ENCODE measurements at regions not wholly inside any gene's neighbourhood (a gene's known extent, or its start where the extent isn't known, plus 50 kb on each side); places are given as distances from the start of the nearest gene placed in this dataset.

DNA sequence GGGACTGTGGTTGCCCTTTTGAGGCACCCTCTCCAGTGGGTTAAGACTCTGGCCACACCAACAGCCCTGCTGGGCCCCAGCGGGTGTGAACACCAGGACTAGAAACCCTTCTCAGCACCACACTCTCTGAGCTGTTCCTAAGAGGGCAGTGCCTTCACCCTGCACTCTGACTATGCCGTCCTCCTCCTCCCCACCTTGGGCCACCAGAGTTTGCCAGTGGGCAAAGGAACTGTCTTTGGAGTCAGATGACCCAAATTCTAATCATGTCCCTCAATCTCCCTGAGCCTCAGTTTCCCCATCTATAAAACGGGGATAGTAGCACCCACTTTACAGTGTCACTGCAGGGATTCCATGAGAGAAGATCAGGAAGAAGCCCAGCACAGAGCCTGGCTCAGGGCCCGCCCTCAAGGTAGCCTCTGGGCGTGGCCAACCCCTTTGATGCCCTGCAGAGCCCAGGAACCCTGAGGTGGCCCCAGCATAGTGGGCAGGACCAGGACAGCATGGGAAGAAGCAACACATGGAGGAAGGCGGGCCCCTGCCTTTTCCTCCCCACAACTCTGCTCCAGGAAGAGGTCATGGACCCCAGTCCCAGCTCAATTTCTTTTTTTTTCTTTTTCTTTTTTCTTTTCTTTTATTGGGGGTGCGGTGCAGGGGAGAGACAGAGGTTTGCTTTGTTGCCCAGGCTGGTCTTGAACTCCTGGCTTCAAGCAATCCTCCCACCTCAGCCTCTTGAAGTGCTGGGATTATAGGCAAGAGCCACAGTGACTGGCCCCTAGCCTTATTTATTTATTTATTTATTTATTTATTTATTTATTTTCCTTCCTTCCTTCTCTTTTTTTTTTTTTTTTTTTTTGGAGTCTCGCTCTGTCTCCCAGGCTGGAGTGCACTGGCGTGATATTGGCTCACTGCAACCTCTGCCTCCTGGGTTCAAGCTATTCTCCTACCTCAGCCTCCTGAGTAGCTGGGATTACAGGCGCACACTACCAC lies 115.7 kb upstream of the LINGO1 start:
- H3K27ac ChIP-seq: peak overlapping the region in 1 of 2 donors; percentile 12
- 36 to 95% (median 87%) methylated on average over 1 to 9 of the region's 10 CpGs for WGBS, 10 experiments
- in situ Hi-C loops (cut with MboI; ENCODE audit: low pct_unique_long_range_greater_than_20kb in 2 of 9, low sequenced_read_pairs in 9 of 9, unreplicated experiment in 9 of 9): no loop called here
- H3K4me1 ChIP-seq (replicated peaks in 1 of 2): peaks cover 15 to 16% of the 10 kb centered on the region in 2 donors
- no peak overlapping the region for H3K4me3 ChIP-seq
- peak in 1 of 8 experiments; percentile 29 for ATAC-seq (replicated peaks in 6 of 8)

DNA sequence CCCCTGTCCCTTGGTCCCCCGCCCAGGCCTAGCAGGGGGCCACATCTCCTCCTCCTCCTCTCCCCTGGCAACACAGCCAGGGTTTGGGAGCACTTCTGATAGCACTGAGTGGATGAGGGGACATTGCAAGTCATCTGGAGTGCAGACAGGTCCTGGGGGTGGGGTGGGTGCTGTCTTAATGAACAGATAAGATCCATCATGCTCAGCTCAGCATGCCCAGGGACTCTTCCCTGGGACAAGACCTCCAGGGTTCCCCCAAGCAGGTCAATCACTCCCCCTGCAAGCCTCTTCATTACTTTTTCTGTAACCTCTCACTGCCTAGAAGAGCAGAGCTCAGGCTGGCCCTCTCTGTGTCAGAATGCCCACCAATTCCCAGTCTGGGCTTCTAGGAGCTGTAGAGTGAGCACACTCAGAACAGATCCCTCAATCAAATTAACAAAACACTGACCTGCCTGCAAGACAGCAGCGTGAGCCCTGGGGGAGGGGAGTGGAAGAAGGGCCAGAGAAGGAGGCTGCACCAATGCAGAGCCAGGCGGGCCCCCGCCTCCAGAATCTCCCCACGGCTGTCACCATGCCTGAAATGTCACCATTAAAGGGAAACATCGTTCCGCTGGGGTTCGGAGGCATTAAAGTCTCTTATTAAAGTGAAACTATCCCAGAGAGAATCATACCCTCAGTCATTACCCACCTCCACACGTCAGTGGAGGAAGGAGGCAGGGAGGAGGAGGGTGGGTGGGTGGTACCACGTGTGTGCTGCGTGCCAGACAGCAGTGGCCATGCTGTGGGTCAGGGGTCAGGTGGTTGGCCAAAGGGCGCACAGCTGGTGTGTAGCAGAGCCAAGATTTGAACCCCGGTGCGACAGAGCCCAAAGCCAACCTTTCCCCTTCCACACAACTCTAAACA lies 114.7 kb upstream of the LINGO1 start:
- in situ Hi-C loops (cut with MboI; ENCODE audit: low pct_unique_long_range_greater_than_20kb in 2 of 9, low sequenced_read_pairs in 9 of 9, unreplicated experiment in 9 of 9): no loop called here
- Histone ChIP-seq H3K4me1 (replicated peaks in 1 of 2) (peaks cover 15 to 16% of the 10 kb centered on the region in 2 donors), H3K4me3 (no peak overlapping the region), H3K27ac (peak overlapping the region; percentile 12 to 55)
- ATAC-seq (replicated peaks in 6 of 8): peak in 6 of 8 experiments; percentile 19 to 87 (median 86)
- WGBS, 10 experiments: 0% methylated on average over 1 of the region's 14 CpGs; no CpG with 5 or more reads in 9 of the 10 experiments

DNA sequence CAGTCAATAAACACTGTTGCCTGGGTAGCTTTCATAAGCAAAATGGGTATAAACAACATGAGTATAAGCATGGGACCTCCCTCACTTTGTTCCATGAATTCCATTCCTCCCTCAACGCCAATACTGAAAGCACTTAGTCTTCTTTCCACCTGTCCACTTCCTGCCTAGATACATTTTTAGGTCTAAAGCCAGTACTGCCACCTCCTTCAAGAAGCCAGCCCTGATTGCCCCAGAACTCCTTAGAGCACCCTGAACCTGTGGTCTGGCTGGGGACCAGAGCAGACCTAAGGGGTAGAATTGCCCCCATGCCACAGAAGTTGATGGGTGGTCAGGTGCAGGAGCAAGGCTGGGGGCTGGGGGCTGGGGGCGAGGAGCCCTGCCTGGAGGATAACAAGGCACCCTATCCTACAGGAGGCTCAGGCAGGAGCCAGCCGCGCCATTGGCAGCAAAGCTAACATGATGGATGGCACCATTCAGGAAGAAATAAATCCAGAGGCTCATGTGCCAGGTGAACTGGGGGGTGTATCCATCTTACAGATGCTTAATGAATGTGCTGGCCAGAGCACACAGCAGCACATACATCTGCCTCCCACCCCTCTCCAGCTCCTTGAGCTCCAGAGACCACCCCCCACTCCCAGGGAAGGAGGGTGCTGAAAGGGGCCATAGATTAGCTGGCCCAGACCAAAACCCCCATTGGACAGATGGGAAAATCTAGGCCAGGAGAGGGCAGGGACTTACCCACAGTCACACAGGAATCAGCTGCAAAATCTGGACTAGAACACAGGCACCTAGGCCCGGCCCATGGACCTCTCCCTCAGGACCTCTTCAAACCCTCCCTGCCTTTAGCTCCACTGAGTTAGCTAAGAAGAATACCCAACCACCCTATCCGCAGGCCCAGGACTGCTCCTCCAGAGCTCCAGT lies 113.8 kb upstream of the LINGO1 start:
- ATAC-seq (replicated peaks in 6 of 8): no peak
- peak overlapping the region; percentile 12 to 55 for H3K27ac ChIP-seq
- H3K4me3 ChIP-seq: no peak overlapping the region
- WGBS, 10 experiments: 40 to 100% (median 78%) methylated on average over 1 to 4 of the region's 6 CpGs; no CpG with 5 or more reads in 4 of the 10 experiments
- H3K4me1 ChIP-seq (replicated peaks in 1 of 2): peaks cover 15 to 16% of the 10 kb centered on the region in 2 donors
- in situ Hi-C loops (cut with MboI; ENCODE audit: low pct_unique_long_range_greater_than_20kb in 2 of 9, low sequenced_read_pairs in 9 of 9, unreplicated experiment in 9 of 9): no loop called here

DNA sequence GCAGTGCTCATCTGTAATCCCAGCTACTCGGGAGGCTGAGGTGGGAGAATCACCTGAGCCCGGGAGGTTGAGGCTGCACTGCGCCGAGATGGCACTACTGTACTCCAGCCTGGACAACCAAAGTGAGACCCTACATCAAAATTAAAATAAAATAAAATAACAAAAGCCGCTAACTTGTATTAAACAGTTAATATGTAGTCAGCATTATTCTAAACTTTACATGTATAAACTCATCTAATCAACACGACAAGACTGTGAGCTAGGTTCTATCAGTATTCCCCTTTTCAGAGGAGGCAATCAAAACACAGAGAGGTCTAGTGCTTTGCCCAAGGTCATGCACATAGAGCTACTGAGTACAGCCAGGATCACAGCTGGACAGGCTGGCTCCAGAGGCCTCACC lies 111.7 kb upstream of the LINGO1 start:
- no peak overlapping the region for H3K4me3 ChIP-seq
- in situ Hi-C loops (cut with MboI; ENCODE audit: low pct_unique_long_range_greater_than_20kb in 2 of 9, low sequenced_read_pairs in 9 of 9, unreplicated experiment in 9 of 9): no loop called here
- ATAC-seq (replicated peaks in 6 of 8): no peak
- no peak overlapping the region for H3K27ac ChIP-seq
- 45 to 100% (median 81%) methylated on average over 1 to 5 of the region's 6 CpGs; no CpG with 5 or more reads in 3 of the 10 experiments for WGBS, 10 experiments
- H3K4me1 ChIP-seq (replicated peaks in 1 of 2): peaks cover 18 to 21% of the 10 kb centered on the region in 2 donors

DNA sequence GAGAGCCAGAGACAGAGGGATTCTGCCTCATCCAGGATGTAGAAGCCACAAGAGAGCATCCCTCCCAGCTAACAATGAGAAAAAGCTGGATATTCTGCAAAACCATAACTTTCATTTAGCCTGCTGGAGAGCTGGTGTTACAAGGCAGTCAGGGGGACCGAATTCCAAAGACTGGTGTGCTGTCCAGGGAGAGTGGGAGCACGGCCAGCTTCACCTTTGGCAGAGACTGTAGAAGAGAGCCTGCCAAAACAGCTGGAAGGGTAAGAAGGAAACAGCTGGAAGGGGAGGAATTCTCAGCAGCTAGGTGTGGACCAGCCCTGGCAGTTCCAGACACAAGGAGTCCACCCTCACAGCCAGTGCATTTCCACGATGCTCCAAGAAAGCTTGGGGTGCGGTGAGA lies 109.9 kb upstream of the LINGO1 start:
- H3K4me3 ChIP-seq: no peak overlapping the region
- H3K27ac ChIP-seq: no peak overlapping the region
- 0 to 92% (median 74%) methylated on average over 1 to 4 of the region's 4 CpGs; no CpG with 5 or more reads in 4 of the 10 experiments for WGBS, 10 experiments
- no peak for ATAC-seq (replicated peaks in 6 of 8)
- H3K4me1 ChIP-seq (replicated peaks in 1 of 2): peaks cover 21 to 28% of the 10 kb centered on the region in 2 donors
- in situ Hi-C loops (cut with MboI; ENCODE audit: low pct_unique_long_range_greater_than_20kb in 2 of 9, low sequenced_read_pairs in 9 of 9, unreplicated experiment in 9 of 9): no loop called here

DNA sequence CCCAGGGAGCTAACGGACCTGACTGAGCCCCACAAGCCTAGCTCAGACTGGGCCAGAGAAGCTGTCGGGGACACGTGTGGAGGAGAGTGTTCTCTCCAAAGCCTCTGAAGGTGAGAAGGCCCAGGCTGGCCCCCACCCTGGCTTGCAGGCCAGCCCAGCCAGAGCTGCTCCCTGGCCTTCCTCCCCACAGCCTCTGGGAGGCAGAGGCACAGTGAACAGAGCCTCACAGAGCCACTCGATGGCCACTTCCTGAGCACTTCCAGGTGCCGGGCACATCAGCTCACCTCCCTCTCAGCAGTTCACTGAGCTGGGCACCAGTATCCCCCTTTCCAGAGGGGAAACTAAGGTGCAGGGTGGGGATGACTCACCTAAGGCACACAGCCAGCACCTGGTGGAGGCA lies 109.4 kb upstream of the LINGO1 start:
- no CpG with 5 or more reads among the region's 5 CpGs for WGBS, 10 experiments
- no peak for ATAC-seq (replicated peaks in 6 of 8)
- in situ Hi-C loops (cut with MboI; ENCODE audit: low pct_unique_long_range_greater_than_20kb in 2 of 9, low sequenced_read_pairs in 9 of 9, unreplicated experiment in 9 of 9): no loop called here
- Histone ChIP-seq H3K27ac (no peak overlapping the region), H3K4me1 (replicated peaks in 1 of 2) (peaks cover 16 to 24% of the 10 kb centered on the region in 2 donors), H3K4me3 (no peak overlapping the region)

DNA sequence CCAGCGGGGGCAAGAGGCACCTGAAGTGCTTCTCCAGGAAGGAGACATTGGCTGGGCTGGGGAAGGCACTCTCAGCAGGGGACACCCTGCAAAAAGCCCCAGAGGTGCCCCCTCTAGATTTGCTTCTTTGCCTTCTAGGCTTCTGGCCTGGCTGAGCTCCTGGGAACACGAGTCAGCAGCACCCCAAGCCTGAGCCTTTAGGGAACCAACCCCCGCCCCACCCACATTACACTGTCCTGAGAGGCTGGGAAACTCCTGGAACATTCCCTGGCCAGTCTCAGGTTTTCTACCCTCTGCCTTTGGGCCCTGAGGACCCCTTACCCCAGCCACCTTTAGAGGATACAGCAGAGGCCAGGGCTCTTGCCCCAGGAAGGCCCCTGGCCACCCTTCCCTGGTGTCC lies 108.4 kb upstream of the LINGO1 start:
- Histone ChIP-seq H3K4me3 (no peak overlapping the region), H3K4me1 (replicated peaks in 1 of 2) (peaks cover 13 to 16% of the 10 kb centered on the region in 2 donors), H3K27ac (no peak overlapping the region)
- WGBS, 10 experiments: 20% methylated on average over 2 of the region's 3 CpGs; no CpG with 5 or more reads in 9 of the 10 experiments
- ATAC-seq (replicated peaks in 6 of 8): no peak
- in situ Hi-C loops (cut with MboI; ENCODE audit: low pct_unique_long_range_greater_than_20kb in 2 of 9, low sequenced_read_pairs in 9 of 9, unreplicated experiment in 9 of 9): no loop called here

DNA sequence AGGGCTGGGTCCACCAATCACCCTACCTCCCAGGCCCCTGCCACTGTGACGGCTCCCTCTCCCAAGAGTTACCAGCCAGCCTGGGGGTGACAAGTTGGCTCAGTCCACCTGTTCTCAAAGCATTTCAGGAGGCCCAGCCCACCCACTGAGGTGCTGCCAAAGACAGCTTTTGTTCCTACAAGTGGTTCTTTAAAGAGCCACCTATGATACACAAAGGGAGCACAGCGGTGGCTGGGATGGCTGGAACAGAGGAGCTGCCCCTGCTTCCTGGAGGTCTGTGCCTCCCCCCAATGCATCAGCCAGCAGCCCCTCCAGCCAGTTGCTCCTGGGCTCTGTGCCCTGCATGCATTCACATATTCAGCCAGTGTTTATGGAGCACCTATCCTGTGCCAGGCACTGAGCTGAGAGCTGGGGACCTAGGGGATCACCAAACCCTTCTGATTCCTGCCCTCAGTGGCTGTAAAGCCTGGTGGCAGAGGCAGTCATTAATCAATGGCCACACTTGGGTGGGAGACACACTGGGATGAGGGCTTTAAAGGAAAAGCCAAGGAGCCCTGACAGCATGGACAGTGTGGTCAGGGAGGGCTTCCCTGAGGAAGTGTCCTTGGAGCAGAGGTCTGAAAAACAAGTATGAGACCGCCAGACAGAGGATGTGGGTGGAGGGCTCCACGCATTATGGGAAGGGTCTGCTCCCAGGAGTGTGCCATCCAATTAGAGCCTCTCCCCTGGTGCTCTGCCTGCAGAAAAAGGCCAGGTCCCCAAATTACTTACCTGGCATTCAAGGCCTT lies 107.1 kb upstream of the LINGO1 start:
- in situ Hi-C loops (cut with MboI; ENCODE audit: low pct_unique_long_range_greater_than_20kb in 2 of 9, low sequenced_read_pairs in 9 of 9, unreplicated experiment in 9 of 9): no loop called here
- WGBS, 10 experiments: 0 to 100% (median 48%) methylated on average over 1 to 2 of the region's 4 CpGs; no CpG with 5 or more reads in 6 of the 10 experiments
- no peak for ATAC-seq (replicated peaks in 6 of 8)
- H3K4me3 ChIP-seq: no peak overlapping the region
- H3K27ac ChIP-seq: no peak overlapping the region
- peaks cover 13 to 16% of the 10 kb centered on the region in 2 donors for H3K4me1 ChIP-seq (replicated peaks in 1 of 2)

DNA sequence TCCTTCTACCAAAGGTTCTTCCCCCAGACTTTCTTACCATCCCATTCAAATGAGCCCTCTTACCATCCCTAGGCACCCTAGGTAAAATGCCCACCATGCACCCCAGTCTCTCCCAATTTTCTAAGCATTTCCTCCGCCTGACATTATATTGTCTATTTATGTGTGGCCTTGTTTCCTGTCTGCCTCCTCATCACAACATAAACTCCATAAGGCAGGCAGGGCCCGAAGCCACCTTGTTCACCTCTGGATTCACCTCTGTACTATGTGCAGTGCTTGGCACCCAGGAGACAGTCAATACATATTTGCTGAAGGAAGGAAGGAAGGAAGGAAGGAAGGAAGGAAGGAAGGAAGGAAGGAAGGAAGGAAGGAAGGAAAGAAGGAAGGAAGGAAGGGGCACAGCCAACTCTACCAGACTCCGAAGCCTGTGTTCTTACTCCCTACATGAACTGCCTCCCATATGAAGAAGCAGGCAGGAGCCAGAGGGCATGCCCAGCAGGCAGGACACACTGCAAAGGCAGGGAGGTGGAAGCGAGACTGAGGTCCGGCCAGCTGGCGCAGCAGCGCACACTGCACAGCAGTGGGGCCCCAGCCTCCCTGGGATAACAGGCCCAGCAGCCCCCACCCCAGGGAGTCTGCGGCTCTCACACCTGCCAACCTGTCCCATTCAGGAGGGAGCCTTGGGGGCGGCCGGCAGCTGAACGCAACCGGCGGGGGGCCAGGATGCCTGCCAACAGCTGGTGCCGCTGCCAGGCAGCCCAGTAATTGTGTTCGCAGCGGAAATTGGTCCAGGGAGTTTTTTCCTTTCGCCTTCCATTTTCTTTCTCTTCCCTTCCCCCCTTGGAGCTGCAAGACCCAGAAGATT lies 106.0 kb upstream of the LINGO1 start:
- in situ Hi-C loops (cut with MboI; ENCODE audit: low pct_unique_long_range_greater_than_20kb in 2 of 9, low sequenced_read_pairs in 9 of 9, unreplicated experiment in 9 of 9): no loop called here
- Histone ChIP-seq H3K4me3 (no peak overlapping the region), H3K27ac (no peak overlapping the region), H3K4me1 (replicated peaks in 1 of 2) (peaks cover 13 to 16% of the 10 kb centered on the region in 2 donors)
- ATAC-seq (replicated peaks in 6 of 8): peak in 6 of 8 experiments; percentile 57 to 87 (median 72)
- 22 to 70% (median 57%) methylated on average over 1 to 7 of the region's 17 CpGs; no CpG with 5 or more reads in 5 of the 10 experiments for WGBS, 10 experiments

DNA sequence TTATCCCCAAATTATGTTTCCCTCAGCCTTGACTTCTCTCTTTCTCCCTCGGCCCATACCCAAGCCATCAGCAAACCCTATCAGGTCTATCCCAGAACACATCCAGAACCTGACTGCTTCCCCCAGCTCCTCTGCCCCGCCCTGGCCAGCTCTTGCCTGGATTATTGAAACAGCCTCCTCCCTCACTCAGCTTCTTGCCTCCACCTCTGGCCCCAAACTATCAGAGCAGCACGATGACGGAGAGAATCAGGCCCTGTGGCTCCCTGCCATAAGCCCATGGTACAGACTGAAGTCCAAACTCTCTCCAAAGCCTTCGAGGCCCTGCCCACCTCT lies 105.3 kb upstream of the LINGO1 start:
- peaks cover 13 to 16% of the 10 kb centered on the region in 2 donors for H3K4me1 ChIP-seq (replicated peaks in 1 of 2)
- no peak overlapping the region for H3K27ac ChIP-seq
- WGBS, 10 experiments: 33 to 90% (median 73%) methylated on average over 1 to 4 of the region's 5 CpGs; no CpG with 5 or more reads in 3 of the 10 experiments
- in situ Hi-C loops (cut with MboI; ENCODE audit: low pct_unique_long_range_greater_than_20kb in 2 of 9, low sequenced_read_pairs in 9 of 9, unreplicated experiment in 9 of 9): no loop called here
- H3K4me3 ChIP-seq: no peak overlapping the region
- ATAC-seq (replicated peaks in 6 of 8): no peak
